NCI-H1105 (cell line): ENCODE measurements at regions not wholly inside any gene's neighbourhood (a gene's known extent, or its start where the extent isn't known, plus 50 kb on each side); places are given as distances from the start of the nearest gene placed in this dataset.
"Not testable (repeated sequence)": the region's sequence is repeated elsewhere in the genome, so short reads cannot be mapped to it uniquely, and the experiment has no call there.

ENCODE experiments used
- DNase-seq: peaks from one replicate; lab custom pipeline; 2025; lab: John Stamatoyannopoulos, UW

DNA sequence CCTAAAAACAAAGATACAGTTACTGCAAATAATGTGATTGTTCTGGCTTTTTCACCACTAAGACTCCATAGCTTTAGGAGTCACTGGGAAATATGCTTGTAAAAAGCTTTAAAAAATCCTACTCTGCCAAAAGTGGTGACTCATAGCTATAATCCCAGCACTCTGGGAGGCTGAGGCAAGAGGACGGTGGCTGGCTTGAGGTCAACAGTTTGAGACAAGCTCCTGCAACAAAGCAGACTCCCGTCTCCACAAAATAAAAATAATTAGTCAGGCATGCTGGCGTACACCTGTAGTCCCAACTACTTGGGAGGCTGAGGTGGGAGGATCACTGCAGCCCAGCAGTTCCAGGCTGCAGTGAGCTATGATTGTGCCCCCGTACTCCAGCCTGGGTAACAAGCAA, 406.4 kb downstream of the HTR1A start:
- DNase-seq, result no peak

- peak; percentile 66 for DNase-seq
These were observed 408.1 kb downstream of the HTR1A start for GRCh38 chr5:63554191-63554590.

GRCh38 chr5:63553073-63553472, 409.2 kb downstream of the HTR1A start:
- no peak for DNase-seq

GRCh38 chr5:63535840-63536602, 426.2 kb downstream of the HTR1A start:
- no peak for DNase-seq

DNA sequence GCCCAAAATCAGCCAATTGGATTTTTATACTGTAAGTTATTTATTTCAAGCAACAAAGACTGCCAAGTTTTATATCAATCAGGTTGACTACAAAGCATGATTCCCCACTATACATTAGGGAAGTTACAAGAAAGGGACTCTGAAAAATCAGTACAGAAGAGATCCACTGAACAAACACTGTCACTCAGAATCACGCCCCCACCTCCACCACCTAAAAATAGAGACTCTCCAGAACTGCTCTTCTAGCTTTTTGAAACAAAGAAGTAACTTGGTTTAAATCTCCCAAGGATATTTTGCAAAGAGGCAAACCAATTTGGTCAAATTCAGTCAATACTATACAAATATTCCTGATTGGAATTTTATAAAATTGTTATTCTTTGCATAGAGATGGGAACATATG, 438.0 kb downstream of the HTR1A start:
- DNase-seq, result no peak

GRCh38 chr5:63516006-63516405, 446.2 kb downstream of the HTR1A start:
- DNase-seq, result no peak

GRCh38 chr5:63500242-63500641, 462.0 kb downstream of the HTR1A start:
- DNase-seq, result no peak

DNA sequence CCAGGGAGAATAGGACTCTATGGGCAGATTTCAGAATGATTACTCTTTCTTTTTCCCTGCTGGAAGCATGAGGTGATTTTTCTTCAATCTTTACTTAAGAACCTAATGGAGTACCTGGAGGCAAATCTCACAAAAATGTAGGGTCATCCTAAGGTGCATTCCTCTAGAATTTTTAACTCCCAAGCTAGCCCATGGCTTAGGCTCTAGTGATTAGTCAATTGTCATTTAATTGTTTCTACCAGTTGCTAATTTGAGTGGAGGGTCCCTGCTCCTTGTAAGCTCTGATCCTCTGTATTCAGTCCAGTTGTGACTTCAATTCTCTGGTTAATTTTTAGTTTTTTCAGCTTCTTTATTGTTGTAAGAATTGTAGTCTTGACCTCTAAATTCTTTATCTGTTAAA, 467.0 kb downstream of the HTR1A start:
- DNase-seq, result no peak

DNA sequence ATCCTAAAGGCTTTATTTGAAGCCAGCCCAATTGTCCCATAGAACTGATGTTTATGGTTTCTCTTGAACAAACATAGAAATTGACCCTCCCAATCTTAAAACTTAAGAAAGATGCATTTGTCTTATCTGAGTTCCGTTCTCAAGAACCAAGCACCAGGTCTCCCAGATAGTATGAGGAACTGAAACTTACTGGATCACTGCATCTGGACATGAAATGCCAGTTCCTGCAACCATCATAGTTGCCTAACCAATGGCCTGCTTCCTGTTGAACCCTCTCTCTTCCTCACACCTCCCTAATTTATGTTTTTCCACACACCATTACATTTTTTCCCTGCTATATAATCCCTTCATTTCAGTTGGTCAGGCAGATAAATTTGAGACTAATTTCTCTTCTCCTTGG, 478.9 kb downstream of the HTR1A start:
- DNase-seq, result no peak

DNA sequence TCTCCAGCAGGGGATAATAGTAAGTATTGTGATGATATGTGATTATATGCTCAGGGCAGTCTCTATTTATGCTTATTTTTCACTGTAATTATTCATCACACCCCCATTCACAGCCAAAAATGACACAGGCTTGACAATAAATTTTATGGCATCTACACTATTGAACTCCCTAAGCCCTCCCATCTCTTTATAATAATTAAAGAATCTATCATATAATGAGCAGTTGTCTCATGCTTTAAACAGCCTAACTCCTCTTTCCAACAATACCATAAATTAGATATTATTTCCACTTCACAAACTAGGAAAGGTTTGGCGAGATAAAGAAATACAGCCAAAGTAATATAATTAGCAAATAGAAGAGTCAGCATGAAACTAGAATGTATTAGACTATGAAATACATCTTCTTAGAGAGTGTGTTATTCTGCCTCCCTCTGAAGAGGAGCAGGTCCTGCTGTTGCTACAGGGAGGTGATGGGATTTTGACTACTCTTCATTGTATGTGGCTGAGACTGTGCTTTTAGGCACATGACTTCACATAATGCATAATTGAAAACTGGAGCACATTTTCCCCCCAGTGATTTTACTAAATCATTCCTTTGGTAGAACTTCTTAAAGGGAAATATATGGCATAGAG, 488.8 kb downstream of the HTR1A start:
- DNase-seq, result no peak

DNA sequence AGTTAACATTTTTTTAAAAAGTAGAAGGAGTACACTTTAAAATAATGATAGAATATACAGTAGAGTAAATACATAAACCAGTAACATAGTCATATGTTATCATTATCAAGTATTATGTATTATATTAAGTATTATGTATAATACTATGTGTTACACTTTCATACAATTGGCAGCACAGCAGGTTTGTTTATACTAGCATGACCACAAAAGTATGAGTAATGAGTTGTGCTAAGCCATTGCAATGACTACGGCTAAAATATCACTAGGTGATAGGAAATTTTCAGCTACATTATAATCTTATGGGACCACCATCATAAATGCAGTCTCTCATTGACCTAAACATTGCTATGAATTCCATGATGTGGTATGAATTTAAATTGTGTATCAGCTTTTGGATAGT, 506.0 kb downstream of the HTR1A start:
- no peak for DNase-seq

GRCh38 chr5:63451188-63451587, 511.1 kb downstream of the HTR1A start:
- DNase-seq, result no peak

GRCh38 chr5:63439537-63439936, 522.7 kb downstream of the HTR1A start:
- no peak for DNase-seq

DNA sequence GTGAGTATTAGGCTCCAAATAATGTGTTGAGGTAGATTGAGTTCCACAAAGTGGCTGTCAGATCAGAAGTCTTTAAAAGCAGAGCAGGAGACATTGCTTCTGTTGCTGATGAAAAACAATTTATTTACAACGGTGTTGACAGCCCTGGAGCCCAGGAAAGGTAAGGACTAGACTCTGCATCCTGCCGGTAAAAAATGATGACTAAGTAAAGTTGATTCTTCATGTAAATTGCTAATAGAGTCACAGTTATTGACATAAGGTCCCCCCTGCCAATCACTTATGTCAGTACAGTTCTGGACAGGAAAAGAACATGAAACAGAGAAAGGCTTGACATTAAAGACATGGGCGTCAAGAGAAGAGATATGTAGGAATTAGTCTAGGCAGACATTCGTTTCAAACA, 552.5 kb downstream of the HTR1A start:
- no peak for DNase-seq

DNA sequence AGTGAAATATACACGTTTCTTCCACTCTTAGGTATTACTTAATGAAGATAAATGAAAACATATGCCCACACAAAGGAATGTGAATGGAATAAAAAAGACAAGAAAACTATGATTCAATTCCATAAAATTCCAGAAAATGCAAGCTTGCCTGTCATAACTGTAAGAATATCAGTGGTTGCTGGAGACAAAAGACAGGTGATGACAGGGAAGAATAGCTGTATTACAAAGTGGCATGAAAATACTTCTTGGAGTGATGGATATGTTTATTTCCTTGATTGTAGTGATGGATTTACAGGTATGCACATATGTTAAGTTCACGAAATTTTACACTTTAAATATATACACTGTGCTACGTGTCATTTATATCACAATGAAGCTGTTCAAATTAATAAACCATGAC, 553.3 kb downstream of the HTR1A start:
- no peak for DNase-seq

GRCh38 chr5:63401436-63402046, 560.7 kb downstream of the HTR1A start:
- DNase-seq, result peak; percentile 18

DNA sequence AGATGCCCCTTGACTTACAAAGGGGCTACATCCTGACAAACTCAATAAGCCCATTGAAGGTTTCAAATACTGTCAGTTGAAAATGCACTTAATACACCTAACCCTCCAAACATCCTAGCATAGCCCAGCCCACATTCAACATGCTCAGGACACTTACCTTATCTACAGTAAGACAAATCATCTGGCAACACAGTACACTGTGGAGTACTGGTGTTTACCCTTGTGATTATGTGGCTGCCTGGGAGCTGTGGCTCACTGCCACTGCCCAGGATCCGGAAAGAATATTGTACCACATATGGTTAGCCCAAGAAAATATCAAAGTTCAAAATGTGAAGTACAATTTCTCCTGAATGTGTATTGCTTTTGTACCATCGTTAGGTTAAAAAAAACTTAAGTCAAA, 562.2 kb downstream of the HTR1A start:
- no peak for DNase-seq

DNA sequence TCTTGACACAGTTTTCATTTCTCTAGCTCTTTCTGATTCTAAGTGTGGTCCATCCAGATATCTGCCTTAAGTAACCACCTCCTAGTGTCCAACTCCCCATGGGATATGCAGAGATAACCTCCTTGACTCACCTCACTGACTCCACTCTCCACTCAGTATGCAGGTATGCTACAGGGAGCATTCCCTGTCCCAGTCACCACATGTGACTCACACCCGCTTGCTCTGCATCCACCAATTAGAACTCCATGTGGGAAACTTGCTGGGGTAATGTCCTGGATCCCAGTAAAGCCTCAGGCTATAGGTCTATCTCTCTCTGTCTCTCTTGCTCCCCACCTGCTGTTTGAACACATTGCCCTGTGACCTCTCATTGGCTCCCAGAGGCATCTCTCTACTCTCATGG, 563.9 kb downstream of the HTR1A start:
- no peak for DNase-seq

GRCh38 chr5:63388188-63388587, 574.1 kb downstream of the HTR1A start:
- not testable (repeated sequence) for DNase-seq

GRCh38 chr5:63375851-63376250, 586.4 kb downstream of the HTR1A start:
- DNase-seq, result no peak

- DNase-seq, result no peak
These were observed 588.2 kb downstream of the HTR1A start for GRCh38 chr5:63374085-63374484.

- DNase-seq, result no peak
These were observed 611.1 kb downstream of the HTR1A start for GRCh38 chr5:63351164-63351563.

- DNase-seq, result no peak
These were observed 615.8 kb downstream of the HTR1A start for GRCh38 chr5:63346451-63346850.
